BJ (cell line): ENCODE measurements at regions not wholly inside any gene's neighbourhood (a gene's known extent, or its start where the extent isn't known, plus 50 kb on each side); places are given as distances from the start of the nearest gene placed in this dataset.
A peak's percentile ranks its signal among the peaks of the same experiment; 100 is the strongest.

ENCODE experiments used
- CTCF ChIA-PET: fragments of 350-600 bp; formaldehyde crosslinking; extraction: SDS; loops from one replicate; lab custom pipeline; 2021; ENCODE audit warnings: antibody characterized with exemption, inconsistent platforms; lab: Yijun Ruan, JAX
- POLR2A ChIA-PET: fragments of 300-600 bp; sonication (Branson Sonifier 250); formaldehyde crosslinking; extraction: SDS; loops from one replicate; lab custom pipeline; 2021; ENCODE audit warnings: antibody characterized with exemption; lab: Charles Lee
- DNase-seq: peaks from one replicate; pipeline ENCODE4 v3.0.0-alpha.2; 2011; ENCODE audit warnings: low read depth
- H3K27me3 ChIP-seq: 2 replicates; pipeline ENCODE4 v1.6.0; 2011; ENCODE audit warnings: low read length; ENCODE audit not compliant: control insufficient read depth, insufficient read depth
- H3K36me3 ChIP-seq: 2 replicates; pipeline ENCODE4 v1.5.1; 2011; ENCODE audit warnings: low read length; ENCODE audit not compliant: control insufficient read depth, insufficient read depth
- H3K4me3 ChIP-seq: 2 replicates; pipeline ENCODE4 v1.5.1; 2011; ENCODE audit warnings: low read depth, mild to moderate bottlenecking, control low read depth, low read length
- CTCF ChIP-seq: IDR thresholded peaks from 2 replicates; pipeline ENCODE4 v1.5.1; 2011; ENCODE audit warnings: low read depth, mild to moderate bottlenecking, control low read depth, inconsistent platforms, low read length, moderate library complexity; ENCODE audit not compliant: insufficient read depth

- CTCF ChIA-PET, result interaction anchor here (0.7 to 1.6 kb wide), 7 partner anchors 8 to 701 kb away, joined by 3 to 6 read pairs (median 3); no protein-coding TSS in a partner anchor
- TF ChIP-seq CTCF, result peak; percentile 51; the same call in 1 of the 2 replicates
These were observed 172.2 kb downstream of the PPARGC1A start for GRCh38 chr4:23717528-23718248.

DNA sequence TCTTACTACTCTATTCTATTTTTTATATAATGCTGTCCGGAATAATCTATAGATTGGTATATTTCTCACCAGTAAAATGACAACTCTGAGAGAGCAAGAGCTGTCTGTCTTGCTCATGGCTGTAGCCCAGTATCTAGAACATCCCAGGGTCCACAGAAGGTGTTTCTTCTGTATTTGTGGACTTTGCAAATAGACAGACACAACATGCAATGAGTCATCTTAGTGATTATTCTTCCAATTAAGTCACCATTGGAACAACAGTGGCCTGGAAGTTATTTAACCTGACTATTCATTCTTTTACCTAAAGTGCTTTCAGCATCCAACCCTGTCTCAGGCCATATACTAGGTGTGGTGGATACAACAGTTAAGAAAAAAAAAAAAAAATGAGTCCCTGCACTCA lies 179.5 kb downstream of the PPARGC1A start:
- POLR2A ChIA-PET, result no interaction called here
- Histone ChIP-seq H3K27me3 (no peaks in the 10 kb centered on the region), H3K36me3 (no peaks in the 10 kb centered on the region), H3K4me3 (no peak overlapping the region)
- CTCF ChIA-PET, result interaction anchor here (1.4 kb wide), 1 partner anchor 10 kb away, joined by 3 read pairs; no protein-coding TSS in a partner anchor
- DNase-seq, result no peak
- no peak for TF ChIP-seq CTCF

More at GRCh38 chr4:23717528-23718248, 172.2 kb downstream of the PPARGC1A start:
- DNase-seq, result no peak
- POLR2A ChIA-PET, result no interaction called here
- Histone ChIP-seq H3K36me3 (no peaks in the 10 kb centered on the region), H3K4me3 (no peak overlapping the region), H3K27me3 (no peaks in the 10 kb centered on the region)

GRCh38 chr4:23707652-23708026 lies 182.2 kb downstream of the PPARGC1A start:
- no peak for TF ChIP-seq CTCF
- no peak for DNase-seq
- no peaks in the 10 kb centered on the region for H3K27me3 ChIP-seq
- POLR2A ChIA-PET, result no interaction called here
- H3K36me3 ChIP-seq, result no peaks in the 10 kb centered on the region
- H3K4me3 ChIP-seq, result no peak overlapping the region
- CTCF ChIA-PET, result no interaction called here

DNA sequence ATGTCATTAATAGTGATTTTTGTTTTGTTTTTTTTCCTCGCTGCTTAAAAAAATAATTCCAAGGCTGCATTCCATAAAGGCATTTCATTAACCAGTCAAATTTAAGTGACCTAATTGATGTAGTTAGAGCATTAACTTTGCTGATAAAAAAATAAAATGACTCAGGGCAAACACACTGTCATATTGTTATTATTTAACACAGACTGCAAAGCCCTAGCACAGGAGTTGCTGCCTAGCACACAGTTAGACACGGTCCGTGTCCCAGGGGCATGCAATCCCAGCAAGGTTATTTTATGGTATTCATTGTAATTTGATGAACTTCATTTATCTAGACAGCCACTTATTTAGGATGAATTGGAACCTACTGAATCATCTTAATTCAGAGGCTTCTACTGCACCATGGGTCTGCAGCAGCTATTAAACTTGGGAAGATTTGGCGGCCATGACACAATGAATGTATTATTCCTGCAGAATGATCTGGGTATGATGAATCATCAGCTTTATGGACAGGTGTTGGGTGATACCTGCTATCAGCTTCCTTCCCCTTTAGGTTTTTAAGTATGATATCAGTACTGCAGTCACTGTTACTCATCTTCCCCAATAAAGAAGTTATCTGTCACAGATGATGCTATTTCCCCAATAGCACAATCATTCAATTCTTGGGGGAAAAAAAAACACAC lies 182.7 kb downstream of the PPARGC1A start:
- POLR2A ChIA-PET, result no interaction called here
- no peak for TF ChIP-seq CTCF
- CTCF ChIA-PET, result no interaction called here
- H3K27me3 ChIP-seq, result no peaks in the 10 kb centered on the region
- H3K36me3 ChIP-seq, result no peaks in the 10 kb centered on the region
- no peak for DNase-seq
- H3K4me3 ChIP-seq, result no peak overlapping the region

DNA sequence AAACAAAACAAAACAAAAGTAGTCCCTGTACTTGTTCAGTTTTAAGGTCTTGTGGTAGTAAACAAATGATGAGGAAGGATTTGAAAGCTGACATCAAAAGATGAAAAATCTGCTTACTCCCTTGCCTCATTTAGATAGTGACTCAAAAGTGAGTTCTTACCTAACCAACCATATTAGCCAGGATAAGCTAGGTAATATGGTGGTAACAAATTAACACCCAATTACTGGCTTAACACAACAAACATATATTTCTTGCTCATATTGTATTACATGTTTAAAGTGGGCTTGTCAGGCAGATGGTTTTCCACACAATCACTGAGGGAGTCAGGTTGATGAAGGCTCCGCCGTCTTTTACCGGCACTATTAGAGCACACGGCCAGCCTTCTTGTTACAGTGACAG lies 189.7 kb downstream of the PPARGC1A start:
- no peaks in the 10 kb centered on the region for H3K36me3 ChIP-seq
- CTCF ChIA-PET, result interaction anchor here (0.7 kb wide), 1 partner anchor 10 kb away, joined by 3 read pairs; no protein-coding TSS in a partner anchor
- POLR2A ChIA-PET, result no interaction called here
- H3K4me3 ChIP-seq, result no peak overlapping the region
- TF ChIP-seq CTCF, result no peak
- no peaks in the 10 kb centered on the region for H3K27me3 ChIP-seq
- no peak for DNase-seq
